Effector memory CD4-positive, alpha-beta T cell (primary cell): ENCODE measurements at regions not wholly inside any gene's neighbourhood (a gene's known extent, or its start where the extent isn't known, plus 50 kb on each side); places are given as distances from the start of the nearest gene placed in this dataset.

Experiments used
- DNase-seq, 3 donors: peaks; one replicate each; pipeline ENCODE4 v3.0.0-alpha.2; 2020
- H3K27ac ChIP-seq: 2 replicates; pipeline ENCODE4 v1.7.0; 2013; ENCODE audit warnings: mild to moderate bottlenecking, low read length, moderate library complexity; ENCODE audit not compliant: insufficient read depth, poor library complexity, severe bottlenecking
- H3K27me3 ChIP-seq: replicated peaks from 2 replicates; pipeline ENCODE4 v1.7.0; 2013; ENCODE audit warnings: mild to moderate bottlenecking, low read length; ENCODE audit not compliant: insufficient read depth, control insufficient read depth, poor library complexity, severe bottlenecking
- H3K36me3 ChIP-seq: 2 replicates; pipeline ENCODE4 v1.7.0; 2013; ENCODE audit warnings: mild to moderate bottlenecking, low read length, moderate library complexity; ENCODE audit not compliant: control insufficient read depth, insufficient read depth
- H3K4me1 ChIP-seq: 2 replicates; pipeline ENCODE4 v1.7.0; 2013; ENCODE audit warnings: low read length, mild to moderate bottlenecking; ENCODE audit not compliant: control insufficient read depth, insufficient read depth, poor library complexity, severe bottlenecking
- H3K4me3 ChIP-seq: 2 replicates; pipeline ENCODE4 v1.7.0; 2013; ENCODE audit warnings: low read length, low read depth, mild to moderate bottlenecking; ENCODE audit not compliant: insufficient read depth, poor library complexity, severe bottlenecking
- H3K9me3 ChIP-seq: 2 replicates; pipeline ENCODE4 v1.7.0; 2013; ENCODE audit warnings: mild to moderate bottlenecking, low read length, moderate library complexity; ENCODE audit not compliant: control insufficient read depth

DNA sequence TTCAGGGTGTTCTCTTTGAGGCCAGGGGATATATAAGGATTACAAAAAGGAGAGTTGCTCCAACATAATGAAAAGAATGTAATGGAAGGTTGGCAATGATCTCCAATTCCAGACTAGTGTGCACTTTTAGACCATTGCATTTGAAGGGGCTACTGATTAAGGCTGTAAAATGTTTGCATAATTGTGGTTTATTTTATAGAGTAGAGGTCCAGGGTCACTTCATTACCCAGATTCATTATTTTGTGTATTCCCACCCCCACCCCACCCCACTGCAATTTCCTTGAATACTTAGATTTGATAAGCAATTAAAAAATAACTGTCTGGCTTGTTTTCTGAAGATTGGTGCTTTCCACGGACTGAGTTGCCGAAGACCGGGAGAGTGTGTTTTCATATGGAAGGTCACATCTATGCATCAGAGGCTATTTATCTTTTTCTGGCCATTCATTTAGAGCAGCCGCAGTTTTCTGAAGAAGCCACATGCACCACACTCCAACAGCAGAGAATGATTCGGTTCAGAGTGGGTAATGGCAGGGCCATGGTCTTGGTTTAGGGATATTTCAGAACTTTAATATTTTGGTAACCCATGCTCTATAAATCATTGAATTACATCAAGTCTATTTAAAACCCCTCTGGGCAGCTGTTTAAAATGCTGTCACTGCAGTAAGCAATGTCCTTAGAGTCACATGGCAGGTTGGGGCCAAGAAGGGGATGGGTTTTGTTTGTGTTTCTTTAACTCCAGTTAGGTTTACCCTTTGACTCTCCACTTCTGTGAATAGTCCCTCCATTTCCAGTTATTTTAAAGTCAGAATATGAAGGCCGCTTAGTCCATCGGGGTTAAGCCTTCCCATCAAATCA is 94.6 kb downstream of the TMEM30B start:
- H3K27me3 ChIP-seq: peaks cover 7% of the 10 kb centered on the region
- H3K4me1 ChIP-seq: peaks cover 5% of the 10 kb centered on the region

DNA sequence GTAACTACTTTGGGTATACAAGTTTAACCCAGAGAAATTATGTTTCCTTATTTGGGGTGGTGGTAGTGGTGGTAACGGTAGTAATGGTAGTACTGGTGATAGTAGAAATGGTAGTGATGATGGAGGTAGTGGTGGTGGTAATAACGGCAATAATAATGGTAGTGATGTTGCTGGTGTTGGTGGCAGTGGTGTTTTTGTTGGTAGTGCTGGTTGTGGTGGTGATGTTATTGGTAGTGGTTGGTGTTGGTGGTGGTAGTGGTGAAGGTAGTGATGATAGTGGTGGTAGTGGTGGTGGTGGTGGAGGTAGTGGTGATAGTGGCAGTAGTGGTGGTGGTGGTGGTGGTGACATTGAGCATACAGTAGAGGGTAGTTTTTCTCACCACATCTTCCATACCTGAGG is 95.6 kb downstream of the TMEM30B start:
- no peaks in the 10 kb centered on the region for H3K9me3 ChIP-seq
- peaks cover 5% of the 10 kb centered on the region for H3K4me1 ChIP-seq
- H3K4me3 ChIP-seq: no peak overlapping the region
- H3K27me3 ChIP-seq: peaks cover 3% of the 10 kb centered on the region
- H3K27ac ChIP-seq: no peak overlapping the region
- no peak for DNase-seq
- no peaks in the 10 kb centered on the region for H3K36me3 ChIP-seq

More for the DNA sequence above, 94.6 kb downstream of the TMEM30B start:
- Histone ChIP-seq H3K4me3 (no peak overlapping the region), H3K27ac (no peak overlapping the region), H3K9me3 (no peaks in the 10 kb centered on the region), H3K36me3 (no peaks in the 10 kb centered on the region)
- DNase-seq: no peak

DNA sequence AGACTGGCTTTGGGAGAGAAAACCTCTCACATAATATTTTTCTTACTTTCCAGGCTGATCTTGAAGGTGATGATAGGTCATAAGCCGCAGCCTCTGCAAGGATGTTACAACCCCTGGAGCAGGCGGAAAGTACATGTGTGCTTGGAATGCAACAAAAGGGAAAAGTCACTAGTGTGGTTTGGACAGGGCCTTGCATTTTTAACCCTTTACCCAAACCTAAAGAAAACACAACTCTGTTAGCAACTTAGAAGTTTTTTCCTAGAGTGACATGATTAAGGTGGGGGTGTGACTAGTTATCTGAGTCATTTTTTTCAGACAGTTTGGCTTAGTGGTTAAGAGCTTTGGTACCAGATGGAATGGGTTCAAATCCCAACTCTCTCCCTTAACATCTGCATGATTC is 97.0 kb downstream of the TMEM30B start:
- Histone ChIP-seq H3K27ac (no peak overlapping the region), H3K27me3 (peaks cover 3% of the 10 kb centered on the region), H3K4me3 (no peak overlapping the region), H3K36me3 (no peaks in the 10 kb centered on the region), H3K9me3 (no peaks in the 10 kb centered on the region), H3K4me1 (peaks cover 3% of the 10 kb centered on the region)
- no peak for DNase-seq

DNA sequence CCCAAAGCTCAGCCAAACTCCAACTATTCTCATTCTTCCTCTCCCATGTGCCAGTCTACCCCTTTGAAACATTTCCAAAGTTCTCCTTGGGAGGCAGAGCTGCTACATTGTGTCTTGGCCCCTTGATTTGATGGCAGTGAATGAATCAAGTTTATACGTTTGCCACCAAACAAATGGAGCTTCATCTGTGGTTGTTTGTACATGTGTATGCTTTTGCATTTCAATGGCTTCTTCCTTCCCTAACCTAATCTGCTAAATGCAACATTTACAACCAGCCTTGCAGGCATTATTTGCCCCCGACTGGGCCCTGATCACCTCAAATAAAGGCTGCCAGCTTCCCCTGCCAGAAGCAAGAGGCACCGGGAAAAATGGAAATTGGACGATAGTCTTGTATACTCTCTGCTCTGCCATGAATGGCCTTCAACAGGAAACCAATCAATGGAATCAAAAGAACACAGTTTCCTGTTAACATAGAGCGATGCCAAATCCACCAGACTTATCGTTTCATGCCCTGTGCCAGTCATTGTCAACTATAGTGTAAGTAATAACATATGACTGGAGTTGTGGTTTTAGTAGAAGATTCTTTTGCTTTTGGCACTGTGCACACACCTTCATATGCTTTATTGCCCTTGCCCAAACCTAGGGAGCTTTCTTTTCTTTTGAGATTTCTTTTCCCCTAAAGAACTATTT is 97.8 kb downstream of the TMEM30B start:
- Histone ChIP-seq H3K4me1 (no peaks in the 10 kb centered on the region), H3K27ac (no peak overlapping the region), H3K9me3 (no peaks in the 10 kb centered on the region), H3K36me3 (no peaks in the 10 kb centered on the region), H3K27me3 (peaks cover 3% of the 10 kb centered on the region), H3K4me3 (no peak overlapping the region)
- DNase-seq: no peak

- no peaks in the 10 kb centered on the region for H3K9me3 ChIP-seq
- no peak overlapping the region for H3K27ac ChIP-seq
- no peaks in the 10 kb centered on the region for H3K27me3 ChIP-seq
- H3K36me3 ChIP-seq: no peaks in the 10 kb centered on the region
- no peaks in the 10 kb centered on the region for H3K4me1 ChIP-seq
- no peak overlapping the region for H3K4me3 ChIP-seq
- DNase-seq: no peak
Measured at GRCh38 chr14:61179796-61180398, 101.2 kb downstream of the TMEM30B start.

- Histone ChIP-seq H3K9me3 (no peaks in the 10 kb centered on the region), H3K27me3 (no peaks in the 10 kb centered on the region), H3K4me3 (no peak overlapping the region), H3K36me3 (no peaks in the 10 kb centered on the region), H3K4me1 (no peaks in the 10 kb centered on the region), H3K27ac (no peak overlapping the region)
- no peak for DNase-seq
Measured at GRCh38 chr14:61179061-61179690, 102.0 kb downstream of the TMEM30B start.

- Histone ChIP-seq H3K4me3 (peak overlapping the region; percentile 13), H3K4me1 (no peaks in the 10 kb centered on the region), H3K9me3 (no peaks in the 10 kb centered on the region), H3K27ac (no peak overlapping the region), H3K36me3 (no peaks in the 10 kb centered on the region), H3K27me3 (no peaks in the 10 kb centered on the region)
- no peak for DNase-seq
Measured at GRCh38 chr14:61178226-61179060, 102.7 kb downstream of the TMEM30B start.

GRCh38 chr14:61177279-61178225 is 103.6 kb downstream of the TMEM30B start:
- H3K36me3 ChIP-seq: no peaks in the 10 kb centered on the region
- H3K27me3 ChIP-seq: no peaks in the 10 kb centered on the region
- H3K4me1 ChIP-seq: no peaks in the 10 kb centered on the region
- no peak for DNase-seq
- H3K4me3 ChIP-seq: peak overlapping the region; percentile 13
- H3K9me3 ChIP-seq: no peaks in the 10 kb centered on the region
- no peak overlapping the region for H3K27ac ChIP-seq
